WTC11 (cell line): ENCODE measurements at regions not wholly inside any gene's neighbourhood (a gene's known extent, or its start where the extent isn't known, plus 50 kb on each side); places are given as distances from the start of the nearest gene placed in this dataset.
A peak's percentile ranks its signal among the peaks of the same experiment; 100 is the strongest.
"Not testable (repeated sequence)": the region's sequence is repeated elsewhere in the genome, so short reads cannot be mapped to it uniquely, and the experiment has no call there.

ENCODE experiments used
- ATAC-seq: fragments of 200-7000 bp; cut with Tn5 transposase; 2 replicates; pipeline ENCODE4 v1.10.0; 2021; ENCODE audit warnings: mild to moderate bottlenecking, moderate library complexity
- CTCF ChIA-PET: fragments of 300-600 bp; sonication (Branson Sonifier 250); formaldehyde crosslinking; loops from one replicate; lab custom pipeline; 2021; ENCODE audit warnings: antibody characterized with exemption; lab: Charles Lee
- POLR2A ChIA-PET: fragments of 350-600 bp; sonication (Branson Sonifier 250); formaldehyde crosslinking; loops from one replicate; lab custom pipeline; 2021; ENCODE audit warnings: antibody characterized with exemption; lab: Charles Lee
- DNase-seq: peaks from one replicate; pipeline ENCODE4 v3.0.0; 2021; ENCODE audit warnings: low spot score
- H3K27ac Mint-ChIP-seq: 2 replicates; pipeline ENCODE4 v1.8.0; 2021; ENCODE audit warnings: mixed read lengths
- H3K27me3 Mint-ChIP-seq: 2 replicates; pipeline ENCODE4 v1.8.0; 2021; ENCODE audit warnings: low read depth, mild to moderate bottlenecking, moderate library complexity, mixed read lengths
- H3K36me3 Mint-ChIP-seq: 2 replicates; pipeline ENCODE4 v1.8.0; 2021; ENCODE audit warnings: mixed read lengths
- H3K4me1 Mint-ChIP-seq: 2 replicates; pipeline ENCODE4 v1.8.0; 2022; ENCODE audit warnings: mixed read lengths
- H3K4me3 Mint-ChIP-seq: 2 replicates; pipeline ENCODE4 v1.8.0; 2021; ENCODE audit warnings: mild to moderate bottlenecking, moderate library complexity, mixed read lengths
- H3K9me3 Mint-ChIP-seq: 2 replicates; pipeline ENCODE4 v1.8.0; 2021; ENCODE audit warnings: mixed read lengths
- EMX1 ChIP-seq: fragments of 250-450 bp; sonication (Bioruptor Pico); IDR thresholded peaks from 2 replicates; pipeline ENCODE4 v1.8.0; 2021; ENCODE audit warnings: mild to moderate bottlenecking
- GABPB1 ChIP-seq: sonication (generic); formaldehyde crosslinking; IDR thresholded peaks from 2 replicates; pipeline ENCODE4 v1.8.1; 2023; ENCODE audit warnings: mild to moderate bottlenecking, missing genetic modification reagents
- NFATC4 ChIP-seq: fragments of 250-450 bp; sonication (Bioruptor Pico); IDR thresholded peaks from 2 replicates; pipeline ENCODE4 v1.9.0; 2021; ENCODE audit warnings: mild to moderate bottlenecking
- NFE2L1 ChIP-seq: sonication (generic); formaldehyde crosslinking; IDR thresholded peaks from 2 replicates; pipeline ENCODE4 v1.8.1; 2023; ENCODE audit warnings: missing genetic modification reagents
- PRRX2 ChIP-seq: fragments of 250-450 bp; sonication (Bioruptor Pico); IDR thresholded peaks from 2 replicates; pipeline ENCODE4 v1.8.0; 2021; ENCODE audit warnings: mild to moderate bottlenecking
- SMAD4 ChIP-seq: sonication (generic); formaldehyde crosslinking; IDR thresholded peaks from 2 replicates; pipeline ENCODE4 v1.8.0; 2022; ENCODE audit warnings: mild to moderate bottlenecking, missing genetic modification reagents
- TEAD1 ChIP-seq: sonication (generic); formaldehyde crosslinking; IDR thresholded peaks from 2 replicates; pipeline ENCODE4 v1.8.0; 2022; ENCODE audit warnings: mild to moderate bottlenecking, missing genetic modification reagents
- ZNF671 ChIP-seq: fragments of 250-450 bp; sonication (Bioruptor Pico); IDR thresholded peaks from 2 replicates; pipeline ENCODE4 v1.8.0; 2021; ENCODE audit warnings: mild to moderate bottlenecking
- TF ChIP-seq, protein P1 (sequence below): sonication (generic); formaldehyde crosslinking; IDR thresholded peaks from 2 replicates; pipeline ENCODE4 v1.8.0; 2023; ENCODE audit warnings: missing genetic modification reagents, mild to moderate bottlenecking, borderline replicate concordance
- TF ChIP-seq, protein P2 (sequence below): sonication (generic); formaldehyde crosslinking; IDR thresholded peaks from 2 replicates; pipeline ENCODE4 v1.8.0; 2023; ENCODE audit warnings: missing genetic modification reagents
- TF ChIP-seq, protein P3 (sequence below): fragments of 250-450 bp; sonication (Bioruptor Pico); conservative IDR thresholded peaks from 2 replicates; pipeline ENCODE4 v1.9.0; 2021; ENCODE audit warnings: mild to moderate bottlenecking
- TF ChIP-seq, protein P4 (sequence below): fragments of 250-450 bp; sonication (Bioruptor Pico); IDR thresholded peaks from 2 replicates; pipeline ENCODE4 v1.9.0; 2021; ENCODE audit warnings: mild to moderate bottlenecking
- TF ChIP-seq, protein P5 (sequence below): fragments of 250-450 bp; sonication (Bioruptor Pico); IDR thresholded peaks from 2 replicates; pipeline ENCODE4 v1.9.0; 2021; ENCODE audit warnings: moderate library complexity, mild to moderate bottlenecking, inconsistent platforms, borderline replicate concordance
- TF ChIP-seq, protein P6 (sequence below): fragments of 250-450 bp; sonication (Bioruptor Pico); IDR thresholded peaks from 2 replicates; pipeline ENCODE4 v1.9.0; 2021; ENCODE audit warnings: mild to moderate bottlenecking, borderline replicate concordance
- TF ChIP-seq, protein P7 (sequence below): sonication (generic); formaldehyde crosslinking; IDR thresholded peaks from 2 replicates; pipeline ENCODE4 v1.8.0; 2022; ENCODE audit warnings: mild to moderate bottlenecking, missing genetic modification reagents
- TF ChIP-seq, protein P8 (sequence below): fragments of 250-450 bp; sonication (Bioruptor Pico); IDR thresholded peaks from 2 replicates; pipeline ENCODE4 v1.8.0; 2021; ENCODE audit warnings: mild to moderate bottlenecking

DNA sequence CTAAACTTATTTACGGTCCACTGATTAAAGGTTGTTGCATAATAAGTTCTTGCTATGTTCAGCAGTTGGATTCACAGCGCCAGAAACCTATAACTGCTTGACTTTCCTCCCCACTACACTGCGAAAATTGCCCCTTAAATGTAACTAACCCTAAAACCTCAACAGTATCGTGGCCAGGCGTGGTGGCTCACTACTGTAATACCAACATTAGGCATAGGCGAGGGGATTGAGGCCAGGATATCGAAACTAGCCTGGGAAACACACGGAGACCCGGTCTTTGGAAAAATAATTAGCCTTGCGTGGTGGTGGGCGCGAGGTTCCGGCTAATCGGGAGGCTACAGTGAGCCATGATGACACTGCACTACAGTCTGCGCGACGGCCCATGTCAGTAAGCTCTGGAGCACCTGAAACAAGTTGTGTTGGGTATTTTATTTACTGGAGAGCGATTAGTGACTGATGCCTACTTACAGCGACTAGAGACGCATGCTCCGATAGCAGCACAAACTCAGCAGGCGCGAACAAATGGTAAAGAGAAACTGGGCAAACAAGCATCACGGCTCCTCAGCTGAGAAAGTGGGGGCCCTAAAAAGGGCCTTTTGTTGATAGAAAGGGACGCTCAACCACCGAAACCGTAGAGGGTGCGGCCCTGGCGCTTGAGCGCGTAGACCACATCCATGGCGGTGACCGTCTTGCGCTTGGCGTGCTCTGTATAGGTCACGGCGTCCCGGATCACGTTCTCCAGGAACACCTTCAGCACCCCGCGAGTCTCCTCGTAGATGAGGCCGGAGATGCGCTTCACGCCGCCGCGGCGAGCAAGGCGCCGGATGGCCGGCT lies 81.4 kb downstream of the OR2B2 start:
- peak; percentile 49 for ATAC-seq
- H3K9me3 Mint-ChIP-seq, H3K27me3 Mint-ChIP-seq, DNase-seq, CTCF ChIA-PET: not testable (repeated sequence)
- H3K4me3 Mint-ChIP-seq: peak overlapping the region; percentile 97
- POLR2A ChIA-PET: interaction anchor here (0.6 to 11.2 kb wide), 11 partner anchors 13 to 64 kb away, joined by 3 to 300 read pairs (median 11); a partner anchor contains a TSS
- peak overlapping the region; percentile 99 for H3K27ac Mint-ChIP-seq
- H3K36me3 Mint-ChIP-seq: peaks cover 26% of the 10 kb centered on the region
- peaks cover 33% of the 10 kb centered on the region for H3K4me1 Mint-ChIP-seq
- TF ChIP-seq PRRX2 (CRISPR knock-in tag) (peak; percentile 93), TEAD1 (CRISPR knock-in tag) (0 out of 2 replicates have a peak, but pooled peaks have one; percentile 51), ZNF671 (CRISPR knock-in tag) (peak; percentile 92; the same call in 1 of the 2 replicates), NFE2L1 (CRISPR knock-in tag) (0 out of 2 replicates have a peak, but pooled peaks have one; percentile 63), SMAD4 (CRISPR knock-in tag) (peak; percentile 14; the same call in 1 of the 2 replicates), NFATC4 (CRISPR knock-in tag) (peak; percentile 86), EMX1 (peak; percentile 98), GABPB1 (CRISPR knock-in tag) (peak; percentile 19; the same call in 1 of the 2 replicates)
- TF ChIP-seq, protein P1, sequence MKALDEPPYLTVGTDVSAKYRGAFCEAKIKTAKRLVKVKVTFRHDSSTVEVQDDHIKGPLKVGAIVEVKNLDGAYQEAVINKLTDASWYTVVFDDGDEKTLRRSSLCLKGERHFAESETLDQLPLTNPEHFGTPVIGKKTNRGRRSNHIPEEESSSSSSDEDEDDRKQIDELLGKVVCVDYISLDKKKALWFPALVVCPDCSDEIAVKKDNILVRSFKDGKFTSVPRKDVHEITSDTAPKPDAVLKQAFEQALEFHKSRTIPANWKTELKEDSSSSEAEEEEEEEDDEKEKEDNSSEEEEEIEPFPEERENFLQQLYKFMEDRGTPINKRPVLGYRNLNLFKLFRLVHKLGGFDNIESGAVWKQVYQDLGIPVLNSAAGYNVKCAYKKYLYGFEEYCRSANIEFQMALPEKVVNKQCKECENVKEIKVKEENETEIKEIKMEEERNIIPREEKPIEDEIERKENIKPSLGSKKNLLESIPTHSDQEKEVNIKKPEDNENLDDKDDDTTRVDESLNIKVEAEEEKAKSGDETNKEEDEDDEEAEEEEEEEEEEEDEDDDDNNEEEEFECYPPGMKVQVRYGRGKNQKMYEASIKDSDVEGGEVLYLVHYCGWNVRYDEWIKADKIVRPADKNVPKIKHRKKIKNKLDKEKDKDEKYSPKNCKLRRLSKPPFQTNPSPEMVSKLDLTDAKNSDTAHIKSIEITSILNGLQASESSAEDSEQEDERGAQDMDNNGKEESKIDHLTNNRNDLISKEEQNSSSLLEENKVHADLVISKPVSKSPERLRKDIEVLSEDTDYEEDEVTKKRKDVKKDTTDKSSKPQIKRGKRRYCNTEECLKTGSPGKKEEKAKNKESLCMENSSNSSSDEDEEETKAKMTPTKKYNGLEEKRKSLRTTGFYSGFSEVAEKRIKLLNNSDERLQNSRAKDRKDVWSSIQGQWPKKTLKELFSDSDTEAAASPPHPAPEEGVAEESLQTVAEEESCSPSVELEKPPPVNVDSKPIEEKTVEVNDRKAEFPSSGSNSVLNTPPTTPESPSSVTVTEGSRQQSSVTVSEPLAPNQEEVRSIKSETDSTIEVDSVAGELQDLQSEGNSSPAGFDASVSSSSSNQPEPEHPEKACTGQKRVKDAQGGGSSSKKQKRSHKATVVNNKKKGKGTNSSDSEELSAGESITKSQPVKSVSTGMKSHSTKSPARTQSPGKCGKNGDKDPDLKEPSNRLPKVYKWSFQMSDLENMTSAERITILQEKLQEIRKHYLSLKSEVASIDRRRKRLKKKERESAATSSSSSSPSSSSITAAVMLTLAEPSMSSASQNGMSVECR: peak; percentile 59; the same call in 1 of the 2 replicates
- TF ChIP-seq, protein P2, sequence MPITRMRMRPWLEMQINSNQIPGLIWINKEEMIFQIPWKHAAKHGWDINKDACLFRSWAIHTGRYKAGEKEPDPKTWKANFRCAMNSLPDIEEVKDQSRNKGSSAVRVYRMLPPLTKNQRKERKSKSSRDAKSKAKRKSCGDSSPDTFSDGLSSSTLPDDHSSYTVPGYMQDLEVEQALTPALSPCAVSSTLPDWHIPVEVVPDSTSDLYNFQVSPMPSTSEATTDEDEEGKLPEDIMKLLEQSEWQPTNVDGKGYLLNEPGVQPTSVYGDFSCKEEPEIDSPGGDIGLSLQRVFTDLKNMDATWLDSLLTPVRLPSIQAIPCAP: 0 out of 2 replicates have a peak, but pooled peaks have one; percentile 42
- TF ChIP-seq, protein P3, sequence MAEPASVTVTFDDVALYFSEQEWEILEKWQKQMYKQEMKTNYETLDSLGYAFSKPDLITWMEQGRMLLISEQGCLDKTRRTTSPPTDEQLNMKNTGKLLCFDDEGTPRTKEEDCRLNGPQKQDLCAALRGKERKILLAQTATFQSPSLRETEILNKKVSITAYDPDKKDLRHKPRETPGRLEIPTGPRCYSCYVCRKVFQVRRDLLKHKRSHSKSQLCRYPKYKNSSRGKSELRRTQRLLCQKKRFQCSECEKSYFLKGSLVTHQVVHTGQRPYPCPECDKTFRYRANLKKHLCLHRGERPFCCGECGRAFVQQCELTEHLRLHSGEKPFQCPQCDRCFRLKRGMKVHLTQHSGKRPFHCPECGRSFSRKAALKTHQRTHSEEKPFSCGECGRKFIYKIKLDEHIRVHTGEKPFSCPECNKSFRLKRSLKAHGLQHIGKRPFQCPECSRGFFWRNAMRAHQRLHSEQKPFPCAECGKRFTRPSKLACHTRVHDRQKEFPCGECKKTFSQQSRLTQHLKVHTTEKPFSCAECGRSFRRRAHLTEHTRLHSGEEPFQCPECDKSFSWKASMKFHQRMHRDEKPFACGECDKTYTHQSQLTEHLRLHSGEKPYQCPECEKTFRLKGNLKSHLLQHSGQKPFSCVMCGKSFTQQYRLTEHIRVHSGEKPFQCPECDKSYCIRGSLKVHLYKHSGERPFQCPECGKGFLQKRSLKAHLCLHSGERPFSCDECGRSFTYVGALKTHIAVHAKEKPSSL: peak; percentile 94
- TF ChIP-seq, protein P4, sequence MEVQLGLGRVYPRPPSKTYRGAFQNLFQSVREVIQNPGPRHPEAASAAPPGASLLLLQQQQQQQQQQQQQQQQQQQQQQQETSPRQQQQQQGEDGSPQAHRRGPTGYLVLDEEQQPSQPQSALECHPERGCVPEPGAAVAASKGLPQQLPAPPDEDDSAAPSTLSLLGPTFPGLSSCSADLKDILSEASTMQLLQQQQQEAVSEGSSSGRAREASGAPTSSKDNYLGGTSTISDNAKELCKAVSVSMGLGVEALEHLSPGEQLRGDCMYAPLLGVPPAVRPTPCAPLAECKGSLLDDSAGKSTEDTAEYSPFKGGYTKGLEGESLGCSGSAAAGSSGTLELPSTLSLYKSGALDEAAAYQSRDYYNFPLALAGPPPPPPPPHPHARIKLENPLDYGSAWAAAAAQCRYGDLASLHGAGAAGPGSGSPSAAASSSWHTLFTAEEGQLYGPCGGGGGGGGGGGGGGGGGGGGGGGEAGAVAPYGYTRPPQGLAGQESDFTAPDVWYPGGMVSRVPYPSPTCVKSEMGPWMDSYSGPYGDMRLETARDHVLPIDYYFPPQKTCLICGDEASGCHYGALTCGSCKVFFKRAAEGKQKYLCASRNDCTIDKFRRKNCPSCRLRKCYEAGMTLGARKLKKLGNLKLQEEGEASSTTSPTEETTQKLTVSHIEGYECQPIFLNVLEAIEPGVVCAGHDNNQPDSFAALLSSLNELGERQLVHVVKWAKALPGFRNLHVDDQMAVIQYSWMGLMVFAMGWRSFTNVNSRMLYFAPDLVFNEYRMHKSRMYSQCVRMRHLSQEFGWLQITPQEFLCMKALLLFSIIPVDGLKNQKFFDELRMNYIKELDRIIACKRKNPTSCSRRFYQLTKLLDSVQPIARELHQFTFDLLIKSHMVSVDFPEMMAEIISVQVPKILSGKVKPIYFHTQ: peak; percentile 97
- TF ChIP-seq, protein P5, sequence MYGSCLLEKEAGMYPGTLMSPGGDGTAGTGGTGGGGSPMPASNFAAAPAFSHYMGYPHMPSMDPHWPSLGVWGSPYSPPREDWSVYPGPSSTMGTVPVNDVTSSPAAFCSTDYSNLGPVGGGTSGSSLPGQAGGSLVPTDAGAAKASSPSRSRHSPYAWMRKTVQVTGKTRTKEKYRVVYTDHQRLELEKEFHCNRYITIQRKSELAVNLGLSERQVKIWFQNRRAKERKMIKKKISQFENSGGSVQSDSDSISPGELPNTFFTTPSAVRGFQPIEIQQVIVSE (CRISPR knock-in tag): 0 out of 2 replicates have a peak, but pooled peaks have one; percentile 12
- TF ChIP-seq, protein P6, sequence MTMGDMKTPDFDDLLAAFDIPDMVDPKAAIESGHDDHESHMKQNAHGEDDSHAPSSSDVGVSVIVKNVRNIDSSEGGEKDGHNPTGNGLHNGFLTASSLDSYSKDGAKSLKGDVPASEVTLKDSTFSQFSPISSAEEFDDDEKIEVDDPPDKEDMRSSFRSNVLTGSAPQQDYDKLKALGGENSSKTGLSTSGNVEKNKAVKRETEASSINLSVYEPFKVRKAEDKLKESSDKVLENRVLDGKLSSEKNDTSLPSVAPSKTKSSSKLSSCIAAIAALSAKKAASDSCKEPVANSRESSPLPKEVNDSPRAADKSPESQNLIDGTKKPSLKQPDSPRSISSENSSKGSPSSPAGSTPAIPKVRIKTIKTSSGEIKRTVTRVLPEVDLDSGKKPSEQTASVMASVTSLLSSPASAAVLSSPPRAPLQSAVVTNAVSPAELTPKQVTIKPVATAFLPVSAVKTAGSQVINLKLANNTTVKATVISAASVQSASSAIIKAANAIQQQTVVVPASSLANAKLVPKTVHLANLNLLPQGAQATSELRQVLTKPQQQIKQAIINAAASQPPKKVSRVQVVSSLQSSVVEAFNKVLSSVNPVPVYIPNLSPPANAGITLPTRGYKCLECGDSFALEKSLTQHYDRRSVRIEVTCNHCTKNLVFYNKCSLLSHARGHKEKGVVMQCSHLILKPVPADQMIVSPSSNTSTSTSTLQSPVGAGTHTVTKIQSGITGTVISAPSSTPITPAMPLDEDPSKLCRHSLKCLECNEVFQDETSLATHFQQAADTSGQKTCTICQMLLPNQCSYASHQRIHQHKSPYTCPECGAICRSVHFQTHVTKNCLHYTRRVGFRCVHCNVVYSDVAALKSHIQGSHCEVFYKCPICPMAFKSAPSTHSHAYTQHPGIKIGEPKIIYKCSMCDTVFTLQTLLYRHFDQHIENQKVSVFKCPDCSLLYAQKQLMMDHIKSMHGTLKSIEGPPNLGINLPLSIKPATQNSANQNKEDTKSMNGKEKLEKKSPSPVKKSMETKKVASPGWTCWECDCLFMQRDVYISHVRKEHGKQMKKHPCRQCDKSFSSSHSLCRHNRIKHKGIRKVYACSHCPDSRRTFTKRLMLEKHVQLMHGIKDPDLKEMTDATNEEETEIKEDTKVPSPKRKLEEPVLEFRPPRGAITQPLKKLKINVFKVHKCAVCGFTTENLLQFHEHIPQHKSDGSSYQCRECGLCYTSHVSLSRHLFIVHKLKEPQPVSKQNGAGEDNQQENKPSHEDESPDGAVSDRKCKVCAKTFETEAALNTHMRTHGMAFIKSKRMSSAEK (CRISPR knock-in tag): peak; percentile 93; the same call in 1 of the 2 replicates
- TF ChIP-seq, protein P7, sequence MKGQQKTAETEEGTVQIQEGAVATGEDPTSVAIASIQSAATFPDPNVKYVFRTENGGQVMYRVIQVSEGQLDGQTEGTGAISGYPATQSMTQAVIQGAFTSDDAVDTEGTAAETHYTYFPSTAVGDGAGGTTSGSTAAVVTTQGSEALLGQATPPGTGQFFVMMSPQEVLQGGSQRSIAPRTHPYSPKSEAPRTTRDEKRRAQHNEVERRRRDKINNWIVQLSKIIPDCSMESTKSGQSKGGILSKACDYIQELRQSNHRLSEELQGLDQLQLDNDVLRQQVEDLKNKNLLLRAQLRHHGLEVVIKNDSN (CRISPR knock-in tag): peak; percentile 49; the same call in 1 of the 2 replicates
- TF ChIP-seq, protein P8, sequence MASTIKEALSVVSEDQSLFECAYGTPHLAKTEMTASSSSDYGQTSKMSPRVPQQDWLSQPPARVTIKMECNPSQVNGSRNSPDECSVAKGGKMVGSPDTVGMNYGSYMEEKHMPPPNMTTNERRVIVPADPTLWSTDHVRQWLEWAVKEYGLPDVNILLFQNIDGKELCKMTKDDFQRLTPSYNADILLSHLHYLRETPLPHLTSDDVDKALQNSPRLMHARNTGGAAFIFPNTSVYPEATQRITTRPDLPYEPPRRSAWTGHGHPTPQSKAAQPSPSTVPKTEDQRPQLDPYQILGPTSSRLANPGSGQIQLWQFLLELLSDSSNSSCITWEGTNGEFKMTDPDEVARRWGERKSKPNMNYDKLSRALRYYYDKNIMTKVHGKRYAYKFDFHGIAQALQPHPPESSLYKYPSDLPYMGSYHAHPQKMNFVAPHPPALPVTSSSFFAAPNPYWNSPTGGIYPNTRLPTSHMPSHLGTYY: peak; percentile 94; the same call in 1 of the 2 replicates
